ENCODE measurements at regions not wholly inside any gene's neighbourhood (a gene's known extent, or its start where the extent isn't known, plus 50 kb on each side); places are given as distances from the start of the nearest gene placed in this dataset.
"Not testable (repeated sequence)": the region's sequence is repeated elsewhere in the genome, so short reads cannot be mapped to it uniquely, and the experiment has no call there.

- ATAC-seq: no peak
- DNase-seq: no peak
Observed at GRCh38 chr1:57632401-57632800, 208.5 kb upstream of the DAB1 start.

GRCh38 chr1:57627612-57628011, 203.8 kb upstream of the DAB1 start:
- no peak for ATAC-seq
- no peak for DNase-seq

- ATAC-seq (no peak), DNase-seq (no peak)
Observed at GRCh38 chr1:57623791-57624538, 200.1 kb upstream of the DAB1 start.

- ATAC-seq (no peak), DNase-seq (no peak)
Observed at GRCh38 chr1:57623039-57623790, 199.4 kb upstream of the DAB1 start.

- ATAC-seq (no peak), DNase-seq (no peak)
Observed at GRCh38 chr1:57621776-57622175, 197.9 kb upstream of the DAB1 start.

- no peak for ATAC-seq
Observed at GRCh38 chr1:57620605-57621004, 196.7 kb upstream of the DAB1 start.

GRCh38 chr1:57616921-57617320, 193.1 kb upstream of the DAB1 start:
- DNase-seq (no peak), ATAC-seq (no peak)

More at GRCh38 chr1:57620605-57621004, 196.7 kb upstream of the DAB1 start:
- no peak for DNase-seq

- DNase-seq: no peak
- ATAC-seq: no peak
Observed at GRCh38 chr1:57615956-57616355, 192.1 kb upstream of the DAB1 start.

GRCh38 chr1:57612833-57613232, 189.0 kb upstream of the DAB1 start:
- ATAC-seq (no peak), DNase-seq (no peak)

GRCh38 chr1:57605933-57606332, 182.1 kb upstream of the DAB1 start:
- DNase-seq (no peak), ATAC-seq (no peak)

- no peak for ATAC-seq
- no peak for DNase-seq
Observed at GRCh38 chr1:57603696-57604095, 179.8 kb upstream of the DAB1 start.

- DNase-seq (no peak), ATAC-seq (no peak)
Observed at GRCh38 chr1:57600424-57600823, 176.6 kb upstream of the DAB1 start.

GRCh38 chr1:57599236-57599994, 175.6 kb upstream of the DAB1 start:
- DNase-seq (no peak), ATAC-seq (no peak)

GRCh38 chr1:57597036-57597435, 173.2 kb upstream of the DAB1 start:
- no peak for ATAC-seq
- no peak for DNase-seq

- ATAC-seq (no peak), DNase-seq (no peak)
Observed at GRCh38 chr1:57594002-57594401, 170.1 kb upstream of the DAB1 start.

- ATAC-seq: no peak
- DNase-seq: no peak
Observed at GRCh38 chr1:57591842-57592241, 168.0 kb upstream of the DAB1 start.

- DNase-seq (no peak), ATAC-seq (no peak)
Observed at GRCh38 chr1:57590978-57591377, 167.1 kb upstream of the DAB1 start.

GRCh38 chr1:57586842-57587241, 163.0 kb upstream of the DAB1 start:
- ATAC-seq (no peak), DNase-seq (no peak)

GRCh38 chr1:57578680-57579079, 154.8 kb upstream of the DAB1 start:
- ATAC-seq (no peak), DNase-seq (no peak)

GRCh38 chr1:57578099-57578498, 154.2 kb upstream of the DAB1 start:
- no peak for DNase-seq
- no peak for ATAC-seq

- DNase-seq (no peak), ATAC-seq (no peak)
Observed at GRCh38 chr1:57576756-57577155, 152.9 kb upstream of the DAB1 start.

GRCh38 chr1:57572016-57572415, 148.2 kb upstream of the DAB1 start:
- ATAC-seq (no peak), DNase-seq (no peak)

GRCh38 chr1:57558066-57558465, 134.2 kb upstream of the DAB1 start:
- DNase-seq, ATAC-seq: not testable (repeated sequence)
